NT2/D1 (cell line): ENCODE measurements at regions not wholly inside any gene's neighbourhood (a gene's known extent, or its start where the extent isn't known, plus 50 kb on each side); places are given as distances from the start of the nearest gene placed in this dataset.

Experiments used
- DNase-seq: peaks from one replicate; pipeline ENCODE4 v3.0.0-alpha.2; 2011; ENCODE audit warnings: low read depth, low spot score
- H3K27me3 ChIP-seq: 2 replicates; pipeline ENCODE4 v1.6.0; 2011; ENCODE audit warnings: mild to moderate bottlenecking; ENCODE audit not compliant: insufficient read length, insufficient read depth
- H3K36me3 ChIP-seq: 2 replicates; pipeline ENCODE4 v1.6.1; 2011; ENCODE audit warnings: mild to moderate bottlenecking, low read length, mixed read lengths; ENCODE audit not compliant: insufficient read depth, insufficient read length
- H3K4me1 ChIP-seq: 2 replicates; pipeline ENCODE4 v1.5.1; 2011; ENCODE audit not compliant: insufficient read depth, insufficient read length
- H3K4me3 ChIP-seq: 2 replicates; pipeline ENCODE4 v1.5.1; 2011; ENCODE audit warnings: low read depth; ENCODE audit not compliant: insufficient read length
- H3K9ac ChIP-seq: 2 replicates; pipeline ENCODE4 v1.6.0; 2011; ENCODE audit warnings: low read depth; ENCODE audit not compliant: insufficient read length
- H3K9me3 ChIP-seq: 2 replicates; pipeline ENCODE4 v1.5.1; 2011; ENCODE audit warnings: mild to moderate bottlenecking, low read length; ENCODE audit not compliant: insufficient read depth
- SUZ12 ChIP-seq: IDR thresholded peaks from 2 replicates; pipeline ENCODE4 v1.6.1; 2011; ENCODE audit not compliant: insufficient read length, insufficient read depth; ENCODE audit errors: extremely low read depth
- YY1 ChIP-seq: IDR thresholded peaks from 2 replicates; pipeline ENCODE4 v1.6.1; 2011; ENCODE audit not compliant: insufficient read length, insufficient read depth
- ZNF274 ChIP-seq: IDR thresholded peaks from 2 replicates; pipeline ENCODE4 v1.6.1; 2011; ENCODE audit warnings: mild to moderate bottlenecking, low read depth, low read length

GRCh38 chr17:70483624-70484023 is 314.3 kb downstream of the KCNJ2 start:
- no peak for DNase-seq
- H3K4me3 ChIP-seq = no peak overlapping the region
- H3K9me3 ChIP-seq = peaks cover 12% of the 10 kb centered on the region; the same call in 1 of the 2 replicates
- H3K4me1 ChIP-seq = no peaks in the 10 kb centered on the region
- H3K9ac ChIP-seq = no peak overlapping the region
- H3K36me3 ChIP-seq = no peaks in the 10 kb centered on the region
- no peaks in the 10 kb centered on the region for H3K27me3 ChIP-seq
- TF ChIP-seq ZNF274 = no peak
- TF ChIP-seq YY1 = no peak
- no peak for TF ChIP-seq SUZ12

- no peak for DNase-seq
- Histone ChIP-seq H3K4me1 (no peaks in the 10 kb centered on the region), H3K9ac (no peak overlapping the region), H3K27me3 (no peaks in the 10 kb centered on the region), H3K36me3 (no peaks in the 10 kb centered on the region), H3K9me3 (peaks cover 12% of the 10 kb centered on the region; the same call in 1 of the 2 replicates), H3K4me3 (no peak overlapping the region)
- TF ChIP-seq ZNF274 = no peak
- TF ChIP-seq SUZ12 = no peak
- TF ChIP-seq YY1 = no peak
Measured at GRCh38 chr17:70484050-70484449, 314.7 kb downstream of the KCNJ2 start.

GRCh38 chr17:70484496-70484895 is 315.2 kb downstream of the KCNJ2 start:
- H3K36me3 ChIP-seq = no peaks in the 10 kb centered on the region
- no peak for DNase-seq
- H3K9ac ChIP-seq = no peak overlapping the region
- H3K4me1 ChIP-seq = no peaks in the 10 kb centered on the region
- TF ChIP-seq ZNF274 = no peak
- TF ChIP-seq YY1 = no peak
- no peak for TF ChIP-seq SUZ12
- H3K27me3 ChIP-seq = no peaks in the 10 kb centered on the region
- H3K9me3 ChIP-seq = peaks cover 12% of the 10 kb centered on the region; the same call in 1 of the 2 replicates
- H3K4me3 ChIP-seq = no peak overlapping the region

GRCh38 chr17:70492368-70492767 is 323.0 kb downstream of the KCNJ2 start:
- Histone ChIP-seq H3K9ac (no peak overlapping the region), H3K4me1 (no peaks in the 10 kb centered on the region), H3K36me3 (no peaks in the 10 kb centered on the region), H3K4me3 (no peak overlapping the region), H3K27me3 (no peaks in the 10 kb centered on the region), H3K9me3 (no peaks in the 10 kb centered on the region)
- TF ChIP-seq SUZ12 (no peak), ZNF274 (no peak), YY1 (no peak)
- no peak for DNase-seq

GRCh38 chr17:70493277-70493874 is 324.0 kb downstream of the KCNJ2 start:
- Histone ChIP-seq H3K36me3 (no peaks in the 10 kb centered on the region), H3K27me3 (no peaks in the 10 kb centered on the region), H3K4me1 (no peaks in the 10 kb centered on the region), H3K9me3 (no peaks in the 10 kb centered on the region), H3K9ac (no peak overlapping the region), H3K4me3 (no peak overlapping the region)
- no peak for TF ChIP-seq YY1
- TF ChIP-seq ZNF274 = no peak
- no peak for TF ChIP-seq SUZ12
- no peak for DNase-seq

- DNase-seq = no peak
- Histone ChIP-seq H3K4me1 (no peaks in the 10 kb centered on the region), H3K9ac (no peak overlapping the region), H3K4me3 (no peak overlapping the region), H3K9me3 (no peaks in the 10 kb centered on the region), H3K36me3 (no peaks in the 10 kb centered on the region), H3K27me3 (no peaks in the 10 kb centered on the region)
- TF ChIP-seq YY1 (no peak), ZNF274 (no peak), SUZ12 (no peak)
Measured at GRCh38 chr17:70498631-70499030, 329.3 kb downstream of the KCNJ2 start.

GRCh38 chr17:70499067-70499786 is 329.9 kb downstream of the KCNJ2 start:
- no peaks in the 10 kb centered on the region for H3K4me1 ChIP-seq
- no peak overlapping the region for H3K4me3 ChIP-seq
- H3K27me3 ChIP-seq = no peaks in the 10 kb centered on the region
- no peak overlapping the region for H3K9ac ChIP-seq
- no peaks in the 10 kb centered on the region for H3K36me3 ChIP-seq
- no peaks in the 10 kb centered on the region for H3K9me3 ChIP-seq
- no peak for TF ChIP-seq YY1
- DNase-seq = no peak
